Ovary (tissue), 3 donors: ENCODE measurements at regions not wholly inside any gene's neighbourhood (a gene's known extent, or its start where the extent isn't known, plus 50 kb on each side); places are given as distances from the start of the nearest gene placed in this dataset.

Experiments
- POLR2A ChIP-seq: fragments of 450-650 bp; IDR thresholded peaks from one replicate; pipeline ENCODE4 v1.6.1; 2017; ENCODE audit warnings: antibody characterized with exemption, mild to moderate bottlenecking, moderate library complexity
- TF ChIP-seq, protein P1 (sequence below), 3 donors: fragments of 450-650 bp in 2 of 3; fragments of 200-600 bp in 1 of 3; IDR thresholded peaks; one replicate each; pipeline versions ENCODE4 v1.5.1 to v1.8.0; 2016 to 2022; ENCODE audit warnings: antibody characterized with exemption in 3 of 3, mild to moderate bottlenecking in 1 of 3
- donor health status: DM: no; HTN: no; CAD: no.

DNA sequence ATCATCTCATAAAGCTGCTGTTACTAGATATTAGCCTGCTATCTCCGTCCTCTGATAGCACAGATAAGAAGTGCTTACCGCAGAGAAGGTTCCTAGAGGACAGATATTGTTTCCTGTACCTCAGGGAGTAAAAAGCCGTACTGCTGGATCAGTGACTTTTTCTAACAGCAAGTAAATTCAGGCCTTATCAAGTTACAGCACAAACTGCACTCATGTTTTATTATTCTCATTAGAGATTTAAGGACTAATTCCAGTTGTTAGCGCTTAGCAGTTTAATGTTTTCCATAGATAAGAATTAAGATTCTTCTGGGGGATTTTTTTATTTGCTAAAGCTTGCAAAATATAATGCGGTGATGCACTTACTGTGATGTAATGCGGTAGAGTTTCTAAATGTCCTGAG is 119.0 kb upstream of the OBI1 start:
- TF ChIP-seq, protein P1, sequence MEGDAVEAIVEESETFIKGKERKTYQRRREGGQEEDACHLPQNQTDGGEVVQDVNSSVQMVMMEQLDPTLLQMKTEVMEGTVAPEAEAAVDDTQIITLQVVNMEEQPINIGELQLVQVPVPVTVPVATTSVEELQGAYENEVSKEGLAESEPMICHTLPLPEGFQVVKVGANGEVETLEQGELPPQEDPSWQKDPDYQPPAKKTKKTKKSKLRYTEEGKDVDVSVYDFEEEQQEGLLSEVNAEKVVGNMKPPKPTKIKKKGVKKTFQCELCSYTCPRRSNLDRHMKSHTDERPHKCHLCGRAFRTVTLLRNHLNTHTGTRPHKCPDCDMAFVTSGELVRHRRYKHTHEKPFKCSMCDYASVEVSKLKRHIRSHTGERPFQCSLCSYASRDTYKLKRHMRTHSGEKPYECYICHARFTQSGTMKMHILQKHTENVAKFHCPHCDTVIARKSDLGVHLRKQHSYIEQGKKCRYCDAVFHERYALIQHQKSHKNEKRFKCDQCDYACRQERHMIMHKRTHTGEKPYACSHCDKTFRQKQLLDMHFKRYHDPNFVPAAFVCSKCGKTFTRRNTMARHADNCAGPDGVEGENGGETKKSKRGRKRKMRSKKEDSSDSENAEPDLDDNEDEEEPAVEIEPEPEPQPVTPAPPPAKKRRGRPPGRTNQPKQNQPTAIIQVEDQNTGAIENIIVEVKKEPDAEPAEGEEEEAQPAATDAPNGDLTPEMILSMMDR (IDR thresholded peaks at IDR 0.05) = no peak
- TF ChIP-seq POLR2A = no peak
